Nucleus accumbens (tissue), 56 donors: ENCODE measurements at regions not wholly inside any gene's neighbourhood (a gene's known extent, or its start where the extent isn't known, plus 50 kb on each side); places are given as distances from the start of the nearest gene placed in this dataset.
A peak's percentile ranks its signal among the peaks of the same experiment; 100 is the strongest.
"Not testable (repeated sequence)": the region's sequence is repeated elsewhere in the genome, so short reads cannot be mapped to it uniquely, and the experiment has no call there.

Experiments
- DNase-seq, 56 donors: peaks; one replicate each; lab custom pipeline; 2025; lab: John Stamatoyannopoulos, UW

DNA sequence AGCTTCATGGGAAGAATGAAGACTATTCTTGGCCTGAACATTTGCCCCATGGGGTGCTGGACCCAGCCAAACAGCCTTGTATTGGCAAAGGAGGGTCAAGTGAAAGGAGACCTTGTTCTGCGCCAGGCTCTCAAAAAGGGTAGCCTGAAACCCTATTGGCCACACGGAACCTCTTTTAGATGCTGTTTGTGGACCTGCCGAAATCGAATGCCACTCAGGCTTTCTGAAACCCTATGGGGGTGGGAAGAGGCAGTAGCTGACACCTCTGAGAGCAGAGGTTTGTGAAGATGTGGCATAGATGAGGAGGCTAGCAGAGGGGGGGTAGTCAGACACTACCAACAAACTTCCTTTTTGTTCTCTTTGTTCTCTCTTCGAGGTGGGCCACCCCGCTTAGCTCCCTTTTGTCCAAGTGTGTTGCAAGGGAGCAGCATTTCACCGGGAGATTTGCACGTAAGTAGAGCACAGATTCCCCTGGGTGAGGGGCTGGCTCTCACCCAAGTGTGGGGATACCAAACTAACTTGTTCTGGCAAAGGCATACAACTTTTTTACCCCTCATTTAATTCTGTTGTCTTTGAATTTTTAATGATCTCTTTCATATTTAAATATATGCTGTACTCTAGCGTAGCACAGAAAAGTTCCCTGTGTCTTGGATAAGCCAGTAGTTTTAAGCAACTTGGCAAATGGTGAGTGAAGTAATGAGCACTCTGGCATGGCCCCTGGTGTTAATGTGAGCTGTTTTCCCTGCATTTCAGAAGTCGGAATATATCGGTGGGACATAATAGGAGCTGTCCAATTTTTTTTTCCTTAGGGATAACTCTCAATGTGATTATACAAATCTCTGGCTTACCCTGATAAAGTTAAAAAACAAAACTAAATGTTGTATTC is 107.7 kb downstream of the SEPTIN7 start:
- DNase-seq, result peak in 48 of 56 donors; percentile 8 to 84 (median 40)

DNA sequence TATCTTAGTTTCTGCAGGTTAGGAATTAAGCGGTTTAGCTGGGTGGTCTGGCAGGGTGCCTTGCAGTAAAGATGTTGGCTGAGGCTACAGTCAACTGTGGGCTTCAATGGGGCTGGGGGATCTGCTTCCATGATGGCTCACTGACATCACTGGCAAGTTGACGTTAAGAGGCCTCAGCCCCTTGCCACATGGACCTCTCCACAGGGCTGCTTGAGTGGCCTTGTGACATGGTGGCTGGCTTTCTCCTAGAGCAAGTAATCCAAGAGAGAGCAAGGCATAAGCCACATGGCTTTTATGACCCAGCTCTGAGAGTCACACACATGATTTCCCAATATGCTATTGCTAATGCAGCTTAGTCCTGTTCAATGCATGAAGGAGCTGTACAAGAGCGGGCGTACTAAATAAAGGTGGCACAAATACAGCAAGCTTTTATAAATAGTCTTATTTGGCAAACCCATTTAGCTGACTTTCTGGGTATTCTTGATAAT is 109.1 kb downstream of the SEPTIN7 start:
- no peak for DNase-seq

DNA sequence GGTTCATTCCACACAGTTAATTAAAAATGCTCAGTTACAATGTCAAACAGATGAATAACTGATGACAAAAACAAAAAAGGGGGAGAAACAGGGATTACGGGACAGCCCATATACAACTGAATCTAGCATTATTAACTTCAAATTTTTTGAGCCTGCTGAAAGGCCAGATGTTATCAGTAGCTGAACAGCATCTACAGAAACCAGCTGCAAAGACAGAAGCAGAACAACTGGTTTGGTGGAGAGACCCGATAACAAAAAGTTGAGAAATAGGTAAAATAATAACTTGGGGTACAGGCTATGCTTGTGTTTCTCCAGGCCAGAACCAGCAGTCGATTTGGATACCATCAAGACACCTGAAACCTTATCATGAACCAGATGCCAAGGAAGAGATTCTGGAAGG is 109.8 kb downstream of the SEPTIN7 start:
- not testable (repeated sequence) for DNase-seq

DNA sequence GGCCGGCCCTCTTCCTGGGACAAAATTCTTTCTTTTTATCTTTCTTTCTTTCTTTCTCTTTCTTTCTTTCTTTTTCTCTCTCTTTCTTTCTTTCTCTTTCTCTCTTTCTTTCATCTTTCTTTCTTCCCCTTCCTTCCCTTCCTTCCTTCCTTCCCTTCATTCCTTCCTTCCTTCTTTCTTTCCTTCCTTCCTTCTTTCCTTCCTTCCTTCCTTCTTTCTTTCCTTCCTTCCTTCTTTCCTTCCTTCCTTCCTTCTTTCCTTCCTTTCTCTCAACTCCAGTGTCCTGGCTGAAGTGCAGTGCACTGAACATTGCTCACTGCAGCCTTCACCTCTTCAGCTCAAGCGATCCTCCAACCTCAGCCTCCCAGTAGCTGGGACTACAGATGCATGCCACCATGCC is 112.5 kb downstream of the SEPTIN7 start:
- DNase-seq, result not testable (repeated sequence)

DNA sequence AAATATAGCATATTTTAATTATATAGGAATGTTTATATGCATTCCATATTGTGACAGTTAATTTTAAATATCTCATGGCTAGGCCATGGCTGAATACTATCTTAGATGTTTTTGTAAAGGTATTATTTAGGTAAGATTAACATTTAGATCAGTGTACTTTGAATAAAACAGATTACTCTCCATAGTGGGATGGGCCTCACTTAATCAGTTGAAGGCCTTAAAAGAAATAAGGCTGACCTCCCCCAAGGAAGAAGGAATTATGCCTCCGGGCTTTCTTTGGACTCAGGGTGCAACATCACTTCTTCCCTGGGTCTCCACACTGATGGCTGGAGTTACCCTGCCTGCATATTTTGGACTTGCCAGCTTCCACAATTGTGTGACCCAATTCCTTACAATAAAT is 113.4 kb downstream of the SEPTIN7 start:
- DNase-seq, result not testable (repeated sequence)

DNA sequence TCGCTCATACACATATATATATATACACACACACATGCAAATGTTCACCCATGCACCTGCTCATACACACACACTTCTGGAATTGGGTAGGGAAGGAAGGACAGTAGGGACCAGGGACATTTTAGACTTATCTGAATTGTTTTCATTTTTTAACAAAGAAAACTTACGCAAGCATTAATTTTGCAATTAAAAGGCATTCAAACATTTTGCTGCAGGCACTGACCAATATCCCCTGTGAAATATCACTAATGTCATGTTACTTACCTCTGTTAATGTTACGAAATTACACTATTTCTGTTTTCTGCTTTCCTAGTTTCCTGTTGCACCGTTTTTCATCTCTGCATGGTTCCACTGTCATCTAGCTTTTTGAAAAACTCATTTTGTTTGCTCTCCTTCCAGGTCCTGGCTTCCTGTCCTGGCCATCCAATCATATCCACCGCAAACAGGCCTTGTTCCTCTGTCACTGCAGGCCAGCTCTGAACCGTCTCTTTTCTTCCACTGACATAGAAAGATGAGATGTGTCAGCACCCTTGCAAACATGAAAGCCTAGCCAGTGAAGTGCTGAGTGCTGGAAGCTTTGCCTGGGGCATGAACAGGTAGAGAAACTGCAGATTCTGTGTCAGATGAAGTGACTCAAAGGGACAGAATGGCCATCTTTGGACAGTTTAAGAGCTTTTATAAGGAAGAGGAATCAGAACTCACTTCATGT is 114.5 kb downstream of the SEPTIN7 start:
- DNase-seq, result not testable (repeated sequence)

DNA sequence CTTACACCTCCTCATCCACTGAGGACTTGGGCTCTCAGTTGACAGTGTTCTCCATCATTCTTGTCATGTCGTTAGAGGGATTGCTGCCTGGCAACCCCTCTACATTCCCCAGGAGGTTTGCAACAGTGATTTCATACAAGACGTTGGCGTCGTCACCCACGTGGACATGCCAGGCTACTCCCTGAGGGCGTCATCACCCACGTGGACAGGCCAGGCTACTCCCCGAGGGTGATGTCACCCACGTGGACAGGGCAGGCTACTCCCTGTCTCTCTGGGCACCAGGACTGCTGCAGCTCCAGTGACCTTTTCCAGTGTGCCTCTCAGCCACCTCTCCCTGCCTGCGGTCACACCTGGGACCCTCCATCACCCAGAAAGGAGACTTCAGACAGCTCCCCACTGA is 117.4 kb downstream of the SEPTIN7 start:
- not testable (repeated sequence) for DNase-seq

DNA sequence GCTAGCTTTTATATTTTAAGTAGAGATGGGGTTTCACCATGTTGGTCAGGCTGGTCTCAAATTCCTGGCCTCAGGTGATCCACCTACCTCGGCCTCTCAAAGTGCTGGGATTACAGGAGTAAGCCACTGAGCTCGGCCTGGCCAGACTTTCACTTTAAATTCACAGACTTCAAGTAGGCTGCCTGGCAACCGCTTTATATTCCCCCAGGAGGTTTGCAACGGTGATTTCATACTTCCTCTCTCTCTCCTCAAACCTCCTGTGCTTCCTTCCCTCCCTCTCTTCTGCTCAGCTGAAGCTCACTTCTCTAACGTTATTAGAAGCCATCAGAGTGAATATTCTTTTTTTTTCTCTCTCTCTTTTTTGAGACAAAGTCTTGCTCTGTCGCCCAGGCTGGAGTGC is 118.8 kb downstream of the SEPTIN7 start:
- not testable (repeated sequence) for DNase-seq

DNA sequence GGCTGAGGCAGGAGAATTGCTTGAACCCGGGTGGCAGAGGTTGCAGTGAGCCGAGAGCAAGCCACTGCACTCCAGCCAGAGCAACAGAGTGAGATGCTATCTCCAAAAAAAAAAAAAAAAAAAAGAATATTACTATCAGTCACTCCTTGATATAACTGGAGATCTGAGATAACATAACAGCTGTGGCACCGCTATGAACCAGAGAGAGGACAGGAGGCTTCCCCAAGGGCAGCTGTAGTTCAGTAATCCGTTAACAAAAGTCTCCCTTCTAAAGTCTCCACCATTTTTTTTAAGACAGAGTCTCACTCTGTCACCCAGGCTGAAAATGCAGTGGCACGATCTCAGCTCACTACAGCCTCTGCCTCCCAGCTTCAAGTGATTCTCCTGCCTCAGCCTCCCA is 120.5 kb downstream of the SEPTIN7 start:
- not testable (repeated sequence) for DNase-seq

DNA sequence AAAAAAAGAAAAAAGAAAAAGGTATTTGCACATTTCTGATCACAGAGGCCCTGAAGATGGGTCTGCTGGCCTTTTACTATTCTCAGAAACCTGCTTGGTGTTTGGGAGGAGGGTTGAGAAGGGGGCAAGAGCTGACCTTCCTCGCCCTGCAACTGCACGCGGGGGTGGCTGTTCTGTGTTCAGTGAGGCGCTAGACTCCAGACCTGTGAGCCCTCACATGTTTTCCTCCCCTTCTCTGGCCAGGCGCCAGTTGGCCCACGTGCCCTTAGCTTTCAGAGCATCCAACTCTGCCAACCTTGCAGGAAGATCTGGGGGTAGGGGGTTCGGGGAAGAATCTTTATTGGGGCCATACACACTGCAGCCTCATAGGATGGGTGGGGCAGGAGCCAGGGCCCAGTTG is 123.8 kb downstream of the SEPTIN7 start:
- peak in 2 of 56 donors; percentile 4 to 11 for DNase-seq

DNA sequence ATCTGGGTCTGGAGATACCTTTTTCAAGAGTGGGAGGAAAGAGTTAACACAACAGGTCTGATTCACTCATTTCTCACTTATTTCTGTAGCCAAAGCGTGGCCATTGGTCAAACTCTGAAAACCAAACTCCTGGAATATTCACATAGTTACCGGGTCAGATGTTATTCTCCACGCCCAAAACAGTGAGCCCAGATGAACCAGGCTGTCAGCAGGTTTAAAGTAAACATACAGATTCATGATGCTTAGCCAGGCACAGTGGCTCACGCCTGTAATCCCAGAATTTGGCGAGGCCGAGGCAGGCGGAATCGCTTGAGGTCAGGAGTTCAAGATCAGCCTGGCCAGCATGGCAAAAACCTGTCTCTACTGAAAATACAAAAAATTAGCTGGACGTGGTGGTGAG is 126.1 kb downstream of the SEPTIN7 start:
- not testable (repeated sequence) for DNase-seq

DNA sequence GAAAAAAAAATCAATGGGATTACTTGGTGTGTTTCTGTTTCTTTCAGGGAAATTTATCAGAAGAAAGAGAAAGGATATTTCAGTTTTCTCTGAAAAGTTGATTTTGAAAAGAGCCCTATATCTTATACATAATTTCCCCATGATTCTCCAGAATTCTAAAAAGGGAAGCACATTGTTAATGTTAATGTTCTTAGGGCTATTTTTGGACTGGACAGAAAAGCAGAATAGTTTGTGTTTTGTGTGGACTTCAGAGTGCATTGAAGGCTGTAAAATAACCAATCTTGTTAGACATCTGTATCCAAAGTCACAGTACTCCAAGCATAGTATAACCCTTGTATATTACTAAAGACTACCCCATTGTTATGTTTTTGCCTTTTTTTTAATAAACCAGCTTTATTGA is 130.3 kb downstream of the SEPTIN7 start:
- DNase-seq, result not testable (repeated sequence)

DNA sequence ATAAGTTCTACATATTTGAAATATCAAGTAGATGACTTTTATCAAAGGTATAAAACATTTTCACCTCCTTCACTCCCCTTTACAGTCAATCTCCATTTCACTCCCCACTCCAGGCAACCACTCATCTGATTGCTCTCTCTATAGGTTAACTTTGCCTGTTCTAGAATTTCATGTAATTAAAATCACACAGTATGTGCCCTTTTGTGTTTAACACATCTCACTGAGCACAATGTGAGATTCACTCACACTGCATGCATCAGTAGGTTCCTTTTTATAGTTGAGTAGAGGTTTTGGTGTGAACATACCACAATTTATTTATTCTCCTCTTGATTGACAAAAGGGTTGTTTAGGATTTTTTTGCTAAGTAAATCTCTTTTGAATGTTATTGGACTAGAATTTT is 130.7 kb downstream of the SEPTIN7 start:
- DNase-seq, result not testable (repeated sequence)

DNA sequence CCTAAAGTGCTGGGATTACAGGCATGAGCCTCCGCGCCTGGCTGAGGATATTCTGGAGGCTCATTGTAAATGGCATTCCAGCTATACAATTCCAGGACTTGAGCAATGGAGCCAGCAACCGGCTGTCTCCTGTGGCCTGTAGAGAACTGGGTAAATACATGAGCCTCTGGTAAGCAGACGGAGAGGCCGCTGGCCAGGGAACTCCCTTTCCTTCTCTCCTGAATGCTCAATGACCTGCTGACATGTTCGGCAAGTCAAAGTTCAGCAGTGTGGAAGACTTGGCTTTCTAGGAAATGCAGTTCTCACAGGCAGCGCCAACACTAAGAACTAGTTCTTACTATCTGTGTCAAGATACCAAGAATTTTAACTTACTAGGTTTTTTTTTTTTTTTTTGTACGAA is 139.8 kb downstream of the SEPTIN7 start:
- not testable (repeated sequence) for DNase-seq

DNA sequence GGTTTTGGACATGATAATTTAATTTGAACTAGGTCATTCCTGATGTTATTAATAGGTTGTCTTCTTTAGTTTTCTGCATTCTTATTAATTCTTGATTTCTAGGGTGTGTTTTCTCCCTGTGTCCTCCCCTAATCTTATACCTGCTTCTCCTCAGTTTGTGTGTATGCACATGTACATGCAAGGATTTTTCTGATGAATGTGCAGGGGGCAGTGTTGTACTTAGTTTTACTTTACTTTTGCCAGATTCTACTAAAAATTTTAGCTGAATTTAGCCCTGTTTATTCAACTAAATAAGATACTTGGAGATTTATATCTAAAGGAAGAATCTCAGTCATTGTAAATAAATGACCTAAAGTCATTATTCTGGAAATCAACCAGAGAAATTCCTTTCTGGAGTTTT is 144.8 kb downstream of the SEPTIN7 start:
- not testable (repeated sequence) for DNase-seq

DNA sequence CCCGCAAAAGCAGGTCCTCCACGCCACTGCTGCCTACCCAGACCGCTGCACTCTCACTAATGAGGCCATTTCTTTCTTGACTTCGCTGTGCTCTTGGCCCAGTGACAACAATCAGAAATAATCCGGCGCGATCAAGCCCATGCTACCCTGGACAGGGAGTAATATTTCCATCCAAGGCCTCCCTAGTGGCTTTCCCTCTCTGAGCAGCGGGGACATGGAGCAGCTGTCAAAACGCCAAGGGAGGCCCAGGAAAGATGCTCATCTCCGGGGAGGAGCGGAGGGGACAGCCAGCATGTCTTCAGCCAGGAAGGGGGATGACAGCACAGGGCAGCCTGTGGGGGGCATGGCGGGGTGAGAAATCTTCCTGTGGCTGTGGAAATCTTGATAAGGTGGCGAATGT is 154.9 kb downstream of the SEPTIN7 start:
- not testable (repeated sequence) for DNase-seq

DNA sequence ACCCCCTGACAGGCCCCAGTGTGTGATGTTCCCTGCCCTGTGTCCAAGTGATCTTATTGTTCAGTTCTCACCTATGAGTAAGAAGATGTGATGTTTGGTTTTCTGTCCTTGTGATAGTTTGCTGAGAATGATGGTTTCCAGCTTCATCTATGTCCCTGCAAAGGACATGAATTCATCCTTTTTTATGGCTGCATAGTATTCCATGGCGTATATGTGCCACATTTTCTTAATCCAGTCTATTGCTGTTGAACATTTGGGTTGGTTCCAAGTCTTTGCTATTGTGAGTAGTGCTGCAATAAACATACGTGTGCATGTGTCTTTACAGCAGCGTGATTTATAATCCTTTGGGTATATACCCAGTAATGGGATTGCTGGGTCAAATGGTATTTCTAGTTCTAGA is 156.1 kb downstream of the SEPTIN7 start:
- DNase-seq, result not testable (repeated sequence)

DNA sequence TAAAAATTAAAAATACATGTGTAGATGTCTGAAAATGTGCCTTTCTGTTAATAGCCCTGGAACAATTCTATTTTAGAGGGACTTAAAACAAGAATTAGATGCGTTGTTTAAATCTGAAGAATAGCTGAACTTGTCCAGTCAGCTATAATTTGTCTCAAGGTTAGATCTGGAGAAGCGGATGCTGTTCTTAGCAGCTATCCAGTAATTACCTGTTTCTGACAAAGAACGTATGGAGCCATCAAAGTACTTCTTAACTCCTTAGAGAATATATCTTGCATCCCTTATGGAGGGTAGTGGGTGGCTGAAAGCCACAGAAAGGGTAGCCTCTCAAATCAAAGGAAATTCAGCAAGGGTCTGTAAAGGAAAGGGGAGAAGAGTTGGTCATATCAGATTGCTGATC is 160.4 kb downstream of the SEPTIN7 start:
- not testable (repeated sequence) for DNase-seq

DNA sequence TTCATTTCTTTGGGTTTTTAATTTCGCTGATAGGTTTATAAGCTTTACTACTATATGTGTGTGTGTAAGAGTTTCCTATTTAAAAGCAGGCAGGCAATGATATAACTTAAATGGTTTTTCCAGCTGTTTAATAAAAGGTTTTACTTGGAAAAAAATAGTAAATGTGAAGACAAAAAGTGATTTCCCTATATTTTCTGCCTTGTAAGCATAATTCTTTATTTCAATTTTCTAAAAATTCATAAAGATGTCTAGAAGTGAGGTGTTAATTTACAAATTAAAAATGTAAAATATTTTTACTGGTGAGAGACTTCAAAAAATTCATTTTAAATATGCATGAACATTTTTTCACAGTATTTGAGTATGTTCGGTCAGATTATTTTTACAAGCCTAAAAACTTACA is 161.8 kb downstream of the SEPTIN7 start:
- DNase-seq, result not testable (repeated sequence)

DNA sequence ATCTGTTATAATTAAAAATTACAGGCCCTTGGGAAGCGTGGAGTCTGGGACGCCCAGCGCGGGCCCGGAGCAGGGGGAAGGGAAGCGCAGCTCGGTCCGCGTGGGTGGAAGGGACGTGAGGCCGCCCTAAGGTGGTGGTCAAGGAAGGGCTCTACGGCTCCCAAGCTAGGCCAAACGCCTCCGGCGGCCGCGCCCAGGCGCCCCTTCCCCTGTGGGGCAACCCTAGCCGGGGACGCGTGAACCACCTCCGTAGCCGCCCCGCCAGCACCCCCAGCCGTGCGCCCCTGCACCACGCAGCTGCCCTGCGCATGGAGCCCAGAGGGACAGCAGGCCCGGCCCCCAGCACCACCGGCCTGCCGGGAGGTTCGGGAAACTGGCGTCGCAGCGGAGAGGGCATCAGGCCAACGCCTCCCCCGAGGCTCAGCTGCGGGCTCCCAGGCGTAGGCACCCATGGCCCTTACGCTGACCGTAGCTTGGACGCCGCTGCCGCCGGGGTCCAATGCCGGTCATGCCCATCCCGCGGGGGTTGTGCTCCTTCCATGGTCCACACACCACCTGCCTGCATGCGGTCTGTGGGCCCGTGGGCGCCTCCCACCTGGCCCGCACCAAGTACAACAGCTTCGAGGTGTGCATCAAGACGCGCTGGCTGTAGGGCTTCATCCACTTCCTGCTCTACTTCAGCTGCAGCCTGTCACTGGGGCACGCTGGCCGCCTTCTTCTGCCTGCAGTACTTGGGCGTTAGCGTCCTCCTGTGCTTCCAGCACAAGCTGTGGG is 166.7 kb downstream of the SEPTIN7 start:
- DNase-seq, result no peak
